Hepatocyte (in vitro differentiated cells): ENCODE measurements at regions not wholly inside any gene's neighbourhood (a gene's known extent, or its start where the extent isn't known, plus 50 kb on each side); places are given as distances from the start of the nearest gene placed in this dataset.

Source experiments
- DNase-seq: peaks from one replicate; pipeline ENCODE4 v3.0.0-alpha.2; 2016; ENCODE audit warnings: low spot score
- H2AFZ ChIP-seq: fragments of 200-600 bp; sonication (generic); 2 replicates; pipeline ENCODE4 v1.6.0; 2016; ENCODE audit warnings: antibody characterized with exemption, mild to moderate bottlenecking
- H3K27ac ChIP-seq: fragments of 200-600 bp; sonication (generic); 2 replicates; pipeline ENCODE4 v1.5.1; 2016; ENCODE audit warnings: mild to moderate bottlenecking
- H3K27me3 ChIP-seq: fragments of 200-600 bp; sonication (generic); 2 replicates; pipeline ENCODE4 v1.6.1; 2016
- H3K36me3 ChIP-seq: fragments of 200-600 bp; sonication (generic); replicated peaks from 2 replicates; pipeline ENCODE4 v1.5.1; 2016; ENCODE audit warnings: low read depth; ENCODE audit not compliant: insufficient read depth
- H3K4me1 ChIP-seq: fragments of 200-600 bp; sonication (generic); 2 replicates; pipeline ENCODE4 v1.5.1; 2016; ENCODE audit warnings: mild to moderate bottlenecking, moderate library complexity; ENCODE audit not compliant: insufficient read depth
- H3K4me2 ChIP-seq: fragments of 200-600 bp; sonication (generic); 2 replicates; pipeline ENCODE4 v1.6.0; 2016
- H3K4me3 ChIP-seq: fragments of 200-600 bp; sonication (generic); 2 replicates; pipeline ENCODE4 v1.5.1; 2016; ENCODE audit warnings: mild to moderate bottlenecking
- H3K79me2 ChIP-seq: fragments of 200-600 bp; sonication (generic); 2 replicates; pipeline ENCODE4 v1.6.0; 2017; ENCODE audit warnings: mild to moderate bottlenecking
- H3K9me2 ChIP-seq: fragments of 200-600 bp; sonication (generic); replicated peaks from 2 replicates; pipeline ENCODE4 v1.6.0; 2017; ENCODE audit warnings: mild to moderate bottlenecking; ENCODE audit not compliant: insufficient read depth
- H3K9me3 ChIP-seq: fragments of 200-600 bp; sonication (generic); 2 replicates; pipeline ENCODE4 v1.5.1; 2016; ENCODE audit warnings: low read depth, mild to moderate bottlenecking
- H4K20me1 ChIP-seq: fragments of 200-600 bp; sonication (generic); 2 replicates; pipeline ENCODE4 v1.6.0; 2016; ENCODE audit warnings: mild to moderate bottlenecking; ENCODE audit not compliant: insufficient read depth, poor library complexity, severe bottlenecking
- CTCF ChIP-seq: fragments of 200-600 bp; sonication (generic); IDR thresholded peaks from 2 replicates; pipeline ENCODE4 v1.5.1; 2016; ENCODE audit warnings: antibody characterized with exemption, mild to moderate bottlenecking; ENCODE audit not compliant: poor library complexity
- EZH2 ChIP-seq: fragments of 200-600 bp; sonication (generic); IDR thresholded peaks from 2 replicates; pipeline ENCODE4 v1.6.1; 2016; ENCODE audit warnings: antibody characterized with exemption, mild to moderate bottlenecking, borderline replicate concordance
- EZH2phosphoT487 ChIP-seq: fragments of 200-600 bp; sonication (generic); IDR thresholded peaks from one replicate; pipeline ENCODE4 v1.6.1; 2018; ENCODE audit warnings: antibody characterized with exemption, mild to moderate bottlenecking, low read depth, moderate library complexity; ENCODE audit not compliant: unreplicated experiment, severe bottlenecking
- WGBS: methylation state at CpG from one replicate; pipeline ENCODE4 v1.1.6; 2016; ENCODE audit warnings: low lambda C conversion rate; ENCODE audit errors: missing lambda C conversion rate; 5-methylcytosine and 5-hydroxymethylcytosine counted together

GRCh38 chr14:53260928-53261327 is 107.8 kb upstream of the DDHD1 start:
- no peaks in the 10 kb centered on the region for H3K36me3 ChIP-seq
- TF ChIP-seq EZH2 (no peak), CTCF (no peak), EZH2phosphoT487 (no peak)
- H3K9me2 ChIP-seq = no peaks in the 10 kb centered on the region
- H2AFZ ChIP-seq = no peak overlapping the region
- no peak for DNase-seq
- no peaks in the 10 kb centered on the region for H3K4me1 ChIP-seq
- H3K9me3 ChIP-seq = peaks cover 4% of the 10 kb centered on the region
- H3K79me2 ChIP-seq = no peaks in the 10 kb centered on the region
- no peak overlapping the region for H3K27ac ChIP-seq
- no peak overlapping the region for H3K4me2 ChIP-seq
- no peak overlapping the region for H3K4me3 ChIP-seq
- no peaks in the 10 kb centered on the region for H3K27me3 ChIP-seq
- WGBS = 91% methylated on average over 2 of the region's 2 CpGs
- H4K20me1 ChIP-seq = no peaks in the 10 kb centered on the region

GRCh38 chr14:53260286-53260685 is 107.2 kb upstream of the DDHD1 start:
- Histone ChIP-seq H4K20me1 (no peaks in the 10 kb centered on the region), H3K27me3 (no peaks in the 10 kb centered on the region), H3K4me3 (no peak overlapping the region), H3K4me1 (no peaks in the 10 kb centered on the region), H3K9me3 (peaks cover 5% of the 10 kb centered on the region), H3K9me2 (no peaks in the 10 kb centered on the region), H3K36me3 (no peaks in the 10 kb centered on the region), H3K27ac (no peak overlapping the region), H3K4me2 (no peak overlapping the region), H3K79me2 (no peaks in the 10 kb centered on the region), H2AFZ (no peak overlapping the region)
- DNase-seq = no peak
- 65% methylated on average over 5 of the region's 5 CpGs for WGBS
- TF ChIP-seq EZH2 (no peak), CTCF (no peak), EZH2phosphoT487 (no peak)

GRCh38 chr14:53252141-53252540 is 99.0 kb upstream of the DDHD1 start:
- peaks cover 5% of the 10 kb centered on the region for H3K9me3 ChIP-seq
- H3K36me3 ChIP-seq = no peaks in the 10 kb centered on the region
- H3K4me1 ChIP-seq = no peaks in the 10 kb centered on the region
- no peak for TF ChIP-seq CTCF
- TF ChIP-seq EZH2phosphoT487 = no peak
- TF ChIP-seq EZH2 = no peak
- H3K79me2 ChIP-seq = no peaks in the 10 kb centered on the region
- H4K20me1 ChIP-seq = no peaks in the 10 kb centered on the region
- no peak overlapping the region for H2AFZ ChIP-seq
- H3K9me2 ChIP-seq = no peaks in the 10 kb centered on the region
- H3K4me2 ChIP-seq = no peak overlapping the region
- no peak overlapping the region for H3K4me3 ChIP-seq
- H3K27me3 ChIP-seq = no peaks in the 10 kb centered on the region
- DNase-seq = no peak
- H3K27ac ChIP-seq = no peak overlapping the region
- WGBS = 50% methylated on average over 1 of the region's 1 CpG

GRCh38 chr14:53249059-53249458 is 95.9 kb upstream of the DDHD1 start:
- TF ChIP-seq EZH2phosphoT487 (no peak), EZH2 (no peak), CTCF (no peak)
- Histone ChIP-seq H2AFZ (no peak overlapping the region), H4K20me1 (no peaks in the 10 kb centered on the region), H3K4me1 (no peaks in the 10 kb centered on the region), H3K36me3 (no peaks in the 10 kb centered on the region), H3K4me3 (no peak overlapping the region), H3K27ac (no peak overlapping the region), H3K9me2 (no peaks in the 10 kb centered on the region), H3K9me3 (no peaks in the 10 kb centered on the region), H3K27me3 (no peaks in the 10 kb centered on the region), H3K4me2 (no peak overlapping the region), H3K79me2 (no peaks in the 10 kb centered on the region)
- 53% methylated on average over 1 of the region's 1 CpG for WGBS
- DNase-seq = no peak
